Mesendoderm (in vitro differentiated cells): ENCODE measurements at regions not wholly inside any gene's neighbourhood (a gene's known extent, or its start where the extent isn't known, plus 50 kb on each side); places are given as distances from the start of the nearest gene placed in this dataset.

Source experiments
- DNase-seq: peaks from one replicate; pipeline ENCODE4 v3.0.0; 2013
- H2AK5ac ChIP-seq: 2 replicates; pipeline ENCODE4 v1.6.1; 2013; ENCODE audit warnings: low read length, inconsistent platforms
- H2BK120ac ChIP-seq: 2 replicates; pipeline ENCODE4 v1.6.1; 2013; ENCODE audit warnings: low read depth, mild to moderate bottlenecking, low read length, moderate library complexity, mixed read lengths
- H2BK15ac ChIP-seq: replicated peaks from 2 replicates; pipeline ENCODE4 v1.6.1; 2013; ENCODE audit warnings: low read depth, mild to moderate bottlenecking, moderate library complexity
- H2BK5ac ChIP-seq: 2 replicates; pipeline ENCODE4 v1.6.1; 2013; ENCODE audit warnings: low read length, inconsistent platforms
- H3K18ac ChIP-seq: 2 replicates; pipeline ENCODE4 v1.6.1; 2013; ENCODE audit warnings: mild to moderate bottlenecking, low read length, mixed read lengths
- H3K23ac ChIP-seq: one replicate; pipeline ENCODE4 v1.6.1; 2013; ENCODE audit warnings: low read length
- H3K27ac ChIP-seq: 2 replicates; pipeline ENCODE4 v1.5.1; 2013; ENCODE audit warnings: low read depth, mild to moderate bottlenecking, inconsistent platforms, low read length, moderate library complexity
- H3K27me3 ChIP-seq: 2 replicates; pipeline ENCODE4 v1.6.1; 2013; ENCODE audit warnings: low read length, control low read depth, mild to moderate bottlenecking, inconsistent platforms; ENCODE audit not compliant: insufficient read depth, poor library complexity
- H3K36me3 ChIP-seq: 2 replicates; pipeline ENCODE4 v1.6.1; 2013; ENCODE audit warnings: low read length, inconsistent platforms; ENCODE audit not compliant: control insufficient read depth, insufficient read depth
- H3K4ac ChIP-seq: one replicate; pipeline ENCODE4 v1.6.1; 2013; ENCODE audit warnings: low read depth, mild to moderate bottlenecking, low read length, moderate library complexity
- H3K4me1 ChIP-seq: 2 replicates; pipeline ENCODE4 v1.6.1; 2013; ENCODE audit warnings: low read depth, low read length, inconsistent platforms; ENCODE audit not compliant: control insufficient read depth
- H3K4me2 ChIP-seq: 2 replicates; pipeline ENCODE4 v1.6.1; 2013; ENCODE audit warnings: low read length
- H3K4me3 ChIP-seq: 2 replicates; pipeline ENCODE4 v1.5.1; 2013; ENCODE audit warnings: mild to moderate bottlenecking, low read length
- H3K56ac ChIP-seq: one replicate; pipeline ENCODE4 v1.6.1; 2013; ENCODE audit warnings: low read length
- H3K79me1 ChIP-seq: 2 replicates; pipeline ENCODE4 v1.6.1; 2013; ENCODE audit warnings: low read length, inconsistent platforms
- H3K79me2 ChIP-seq: 2 replicates; pipeline ENCODE4 v1.6.1; 2013; ENCODE audit warnings: mild to moderate bottlenecking, low read length; ENCODE audit not compliant: control insufficient read depth, insufficient read depth
- H3K9ac ChIP-seq: 2 replicates; pipeline ENCODE4 v1.6.1; 2013; ENCODE audit warnings: low read length, inconsistent platforms
- H4K5ac ChIP-seq: one replicate; pipeline ENCODE4 v1.6.1; 2013; ENCODE audit warnings: low read length
- H4K8ac ChIP-seq: one replicate; pipeline ENCODE4 v1.6.1; 2013; ENCODE audit warnings: low read depth, mild to moderate bottlenecking, control low read depth, low read length, moderate library complexity
- WGBS: extraction: QIAGEN DNeasy Blood & Tissue Kit; methylation state at CpG from one replicate; pipeline ENCODE4 v1.1.7; 2013; ENCODE audit warnings: low lambda C conversion rate, missing lambda C conversion rate; ENCODE audit not compliant: insufficient coverage; ENCODE audit errors: extremely low coverage; 5-methylcytosine and 5-hydroxymethylcytosine counted together

- H3K79me2 ChIP-seq, result no peaks in the 10 kb centered on the region
- no peak overlapping the region for H3K27ac ChIP-seq
- H3K23ac ChIP-seq, result no peak overlapping the region
- no peak overlapping the region for H2BK5ac ChIP-seq
- no peaks in the 10 kb centered on the region for H3K27me3 ChIP-seq
- H2BK120ac ChIP-seq, result no peak overlapping the region
- no peak overlapping the region for H2AK5ac ChIP-seq
- H3K36me3 ChIP-seq, result no peaks in the 10 kb centered on the region
- no peak overlapping the region for H3K56ac ChIP-seq
- no CpG with 5 or more reads among the region's 2 CpGs for WGBS
- no peak overlapping the region for H3K4me3 ChIP-seq
- no peak overlapping the region for H3K18ac ChIP-seq
- H3K4me2 ChIP-seq, result no peak overlapping the region
- no peak overlapping the region for H3K9ac ChIP-seq
- H3K4ac ChIP-seq, result no peak overlapping the region
- no peak overlapping the region for H4K5ac ChIP-seq
- H2BK15ac ChIP-seq, result no peak overlapping the region
- no peak overlapping the region for H4K8ac ChIP-seq
- no peaks in the 10 kb centered on the region for H3K79me1 ChIP-seq
- no peak for DNase-seq
- no peaks in the 10 kb centered on the region for H3K4me1 ChIP-seq
Measured at GRCh38 chr14:48672506-48672905, 913.7 kb downstream of the RPS29 start.

- WGBS, result no CpG with 5 or more reads among the region's 4 CpGs
- Histone ChIP-seq H3K27me3 (no peaks in the 10 kb centered on the region), H3K23ac (no peak overlapping the region), H3K79me2 (no peaks in the 10 kb centered on the region), H3K4me2 (no peak overlapping the region), H3K9ac (no peak overlapping the region), H2BK15ac (no peak overlapping the region), H3K4me1 (no peaks in the 10 kb centered on the region), H2AK5ac (no peak overlapping the region), H3K4me3 (no peak overlapping the region), H3K27ac (no peak overlapping the region), H3K36me3 (no peaks in the 10 kb centered on the region), H4K8ac (no peak overlapping the region), H3K4ac (no peak overlapping the region), H4K5ac (no peak overlapping the region), H3K79me1 (no peaks in the 10 kb centered on the region), H2BK120ac (no peak overlapping the region), H3K18ac (no peak overlapping the region), H3K56ac (no peak overlapping the region), H2BK5ac (no peak overlapping the region)
- DNase-seq, result no peak
Measured at GRCh38 chr14:48670939-48671338, 915.2 kb downstream of the RPS29 start.

- Histone ChIP-seq H3K4me1 (no peaks in the 10 kb centered on the region), H2BK120ac (no peak overlapping the region), H3K36me3 (no peaks in the 10 kb centered on the region), H2BK15ac (no peak overlapping the region), H3K9ac (no peak overlapping the region), H4K8ac (no peak overlapping the region), H3K27me3 (no peaks in the 10 kb centered on the region), H3K23ac (no peak overlapping the region), H2AK5ac (no peak overlapping the region), H3K79me1 (no peaks in the 10 kb centered on the region), H3K4me2 (no peak overlapping the region), H3K4me3 (no peak overlapping the region), H3K18ac (no peak overlapping the region), H3K79me2 (no peaks in the 10 kb centered on the region), H4K5ac (no peak overlapping the region), H3K4ac (no peak overlapping the region), H3K27ac (no peak overlapping the region), H2BK5ac (no peak overlapping the region), H3K56ac (no peak overlapping the region)
- 100% methylated on average over 1 of the region's 3 CpGs for WGBS
- no peak for DNase-seq
Measured at GRCh38 chr14:48665077-48665784, 920.9 kb downstream of the RPS29 start.

- H3K4ac ChIP-seq, result no peak overlapping the region
- H3K4me3 ChIP-seq, result no peak overlapping the region
- no peak overlapping the region for H3K27ac ChIP-seq
- no peak overlapping the region for H3K56ac ChIP-seq
- H2BK120ac ChIP-seq, result no peak overlapping the region
- no peak overlapping the region for H3K23ac ChIP-seq
- no peak overlapping the region for H3K4me2 ChIP-seq
- H2AK5ac ChIP-seq, result no peak overlapping the region
- no CpG with 5 or more reads among the region's 1 CpG for WGBS
- peak; percentile 39 for DNase-seq
- no peak overlapping the region for H2BK5ac ChIP-seq
- H3K36me3 ChIP-seq, result no peaks in the 10 kb centered on the region
- H2BK15ac ChIP-seq, result no peak overlapping the region
- no peaks in the 10 kb centered on the region for H3K79me2 ChIP-seq
- no peak overlapping the region for H3K18ac ChIP-seq
- no peak overlapping the region for H4K8ac ChIP-seq
- H3K27me3 ChIP-seq, result no peaks in the 10 kb centered on the region
- H3K79me1 ChIP-seq, result no peaks in the 10 kb centered on the region
- no peak overlapping the region for H3K9ac ChIP-seq
- H3K4me1 ChIP-seq, result no peaks in the 10 kb centered on the region
- no peak overlapping the region for H4K5ac ChIP-seq
Measured at GRCh38 chr14:48643241-48643640, 942.9 kb downstream of the RPS29 start.

GRCh38 chr14:48628870-48629269, 953.5 kb upstream of the MDGA2 start:
- Histone ChIP-seq H3K79me2 (no peaks in the 10 kb centered on the region), H4K8ac (no peak overlapping the region), H3K27me3 (no peaks in the 10 kb centered on the region), H3K4me1 (no peaks in the 10 kb centered on the region), H4K5ac (no peak overlapping the region), H3K4me3 (no peak overlapping the region), H3K56ac (no peak overlapping the region), H3K23ac (no peak overlapping the region), H3K18ac (no peak overlapping the region), H3K9ac (no peak overlapping the region), H2BK15ac (no peak overlapping the region), H3K4me2 (no peak overlapping the region), H2BK5ac (no peak overlapping the region), H3K4ac (no peak overlapping the region), H3K79me1 (no peaks in the 10 kb centered on the region), H3K36me3 (no peaks in the 10 kb centered on the region), H2AK5ac (no peak overlapping the region), H2BK120ac (no peak overlapping the region), H3K27ac (no peak overlapping the region)
- no peak for DNase-seq

- Histone ChIP-seq H3K36me3 (no peaks in the 10 kb centered on the region), H3K4me3 (no peak overlapping the region), H2AK5ac (no peak overlapping the region), H3K27me3 (no peaks in the 10 kb centered on the region), H2BK120ac (no peak overlapping the region), H4K8ac (no peak overlapping the region), H3K4me2 (no peak overlapping the region), H4K5ac (no peak overlapping the region), H3K56ac (no peak overlapping the region), H3K9ac (no peak overlapping the region), H3K4ac (no peak overlapping the region), H3K4me1 (no peaks in the 10 kb centered on the region), H2BK15ac (no peak overlapping the region), H3K23ac (no peak overlapping the region), H3K79me1 (no peaks in the 10 kb centered on the region), H3K18ac (no peak overlapping the region), H3K27ac (no peak overlapping the region), H2BK5ac (no peak overlapping the region), H3K79me2 (no peaks in the 10 kb centered on the region)
- DNase-seq, result no peak
- WGBS, result no CpG with 5 or more reads among the region's 1 CpG
Measured at GRCh38 chr14:48622980-48623379, 947.6 kb upstream of the MDGA2 start.
